CD4-positive, alpha-beta T cell treated with Interleukin-21 for 1 hour (primary cell): ENCODE measurements at regions not wholly inside any gene's neighbourhood (a gene's known extent, or its start where the extent isn't known, plus 50 kb on each side); places are given as distances from the start of the nearest gene placed in this dataset.
"Not testable (repeated sequence)": the region's sequence is repeated elsewhere in the genome, so short reads cannot be mapped to it uniquely, and the experiment has no call there.

Experiments
- DNase-seq: peaks from one replicate; pipeline ENCODE4 v3.0.0-alpha.2; 2020

DNA sequence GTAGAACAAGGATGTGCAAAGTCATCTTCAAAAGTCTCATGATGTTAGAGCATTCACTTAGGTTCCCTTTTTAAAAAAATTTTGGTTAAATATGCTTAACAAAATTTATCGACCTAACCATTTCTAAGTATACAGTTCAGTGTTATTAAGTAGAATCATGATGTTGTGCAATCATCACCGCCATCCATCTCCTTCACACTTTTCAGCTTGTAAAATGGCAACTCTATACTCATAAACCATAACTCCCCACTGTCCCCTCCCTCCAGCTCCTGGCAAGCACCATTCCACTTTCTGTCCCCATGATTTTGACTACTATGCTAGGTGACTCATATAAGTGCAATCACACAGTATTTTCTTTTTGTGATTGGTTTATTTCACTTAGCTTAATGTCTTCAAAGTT lies 895.0 kb downstream of the TBL1XR1 start:
- DNase-seq, result no peak

DNA sequence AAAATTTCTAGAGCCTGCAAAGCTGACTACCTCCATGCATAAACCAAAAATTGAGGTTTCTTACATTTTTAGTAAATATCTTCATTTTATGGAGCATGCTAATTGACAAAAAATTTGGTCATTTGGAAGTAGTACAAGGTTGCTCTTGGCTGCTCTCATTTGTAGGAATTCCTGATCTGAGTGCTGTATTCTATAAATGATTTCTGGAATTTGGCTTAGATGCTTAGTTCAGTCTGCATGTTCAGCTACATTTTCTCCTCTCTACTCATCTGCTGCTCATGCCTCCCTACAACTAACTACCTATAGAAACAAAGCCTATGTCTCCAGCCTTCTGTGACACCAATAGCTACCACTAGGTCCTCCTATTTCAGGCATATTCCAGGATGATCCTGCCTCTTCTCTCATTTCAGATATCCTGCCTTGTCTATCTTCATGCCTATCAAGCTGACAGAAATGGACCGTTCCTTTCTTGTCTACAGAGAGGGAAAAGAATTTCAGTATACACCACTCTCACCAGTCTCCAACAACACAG lies 901.1 kb downstream of the TBL1XR1 start:
- DNase-seq, result no peak

DNA sequence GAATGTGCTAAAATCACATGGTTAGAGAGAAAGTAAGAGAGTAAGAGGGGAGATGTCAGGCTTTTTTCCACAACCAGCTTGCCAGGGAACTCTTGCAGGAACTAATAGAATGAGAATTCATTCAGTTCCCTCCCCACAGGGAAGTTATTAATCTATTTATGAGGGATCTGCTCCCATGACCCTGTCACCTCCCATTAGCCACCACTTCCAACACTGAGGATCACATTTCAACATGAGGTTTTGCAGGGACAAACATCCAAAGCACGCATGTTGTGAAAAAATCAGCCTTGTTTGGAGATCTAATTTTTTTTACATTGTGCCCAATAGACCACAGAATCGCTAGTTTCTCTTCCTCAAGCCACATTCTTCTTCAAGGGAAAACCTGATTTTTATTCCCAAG lies 904.0 kb downstream of the TBL1XR1 start:
- DNase-seq, result no peak

DNA sequence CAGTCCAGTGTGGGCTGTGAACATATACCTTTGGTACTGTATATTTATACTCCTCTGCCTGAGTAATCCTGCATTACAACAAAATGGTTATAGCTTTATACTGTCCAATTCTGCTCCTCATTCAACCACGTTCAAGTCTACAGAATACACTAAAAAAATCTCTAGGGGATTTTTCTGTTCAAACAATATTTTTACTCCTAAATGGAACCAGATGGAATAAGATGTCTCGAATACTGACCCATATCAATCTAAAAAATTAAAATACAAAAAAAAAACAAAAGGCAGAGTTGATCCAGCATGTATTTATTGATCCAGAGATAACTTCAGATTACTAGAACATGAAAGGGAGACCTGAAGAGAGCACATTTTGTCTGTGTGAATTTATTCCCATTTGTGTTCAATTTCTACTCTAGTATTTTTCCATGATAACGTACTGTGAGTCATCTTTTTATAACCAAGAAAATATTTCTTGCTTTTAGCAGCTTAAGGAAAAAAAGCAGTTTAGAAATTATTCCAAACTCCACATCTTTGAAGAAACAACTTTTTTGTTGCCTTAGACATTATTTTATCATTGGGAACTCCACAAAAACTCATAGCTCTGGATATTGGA lies 910.7 kb downstream of the TBL1XR1 start:
- DNase-seq, result no peak

DNA sequence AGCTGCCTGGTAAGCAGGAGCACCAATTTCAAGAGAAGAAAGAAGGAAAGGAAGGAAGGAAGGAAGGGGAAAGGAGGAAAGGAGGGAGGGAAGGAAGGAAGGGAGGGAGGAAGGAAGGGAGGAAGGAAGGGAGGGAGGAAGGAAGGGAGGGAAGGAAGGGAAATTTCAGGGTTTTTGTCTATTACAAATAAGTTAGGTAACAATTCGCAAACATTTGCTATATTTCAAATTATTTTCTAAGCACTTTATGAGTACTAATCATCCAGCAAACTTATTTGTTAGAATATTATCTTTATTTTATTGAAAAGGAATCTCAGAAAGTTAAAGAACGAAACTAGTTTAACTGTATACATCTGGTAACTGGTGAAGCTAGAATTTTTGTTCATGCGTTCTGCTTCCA lies 921.7 kb downstream of the TBL1XR1 start:
- DNase-seq, result no peak

DNA sequence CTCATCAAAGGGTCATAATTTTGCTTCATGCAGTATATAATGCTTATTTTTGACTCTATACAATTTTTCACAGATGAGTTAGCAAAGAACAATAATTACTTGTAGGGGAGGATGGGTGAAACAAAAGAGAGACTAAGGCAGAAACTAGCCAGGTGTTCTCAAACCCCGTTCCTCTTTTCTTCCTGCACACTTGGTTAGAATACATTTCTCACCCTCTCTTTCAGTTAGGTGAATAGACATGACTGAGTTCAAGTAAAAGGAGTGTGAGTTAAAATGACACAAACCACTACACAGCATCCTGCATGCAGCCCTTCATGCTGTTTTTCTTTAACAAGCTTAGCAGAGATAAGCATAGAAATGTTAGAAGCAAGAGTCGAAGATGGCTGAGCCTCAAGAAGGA lies 922.2 kb downstream of the TBL1XR1 start:
- DNase-seq, result no peak

DNA sequence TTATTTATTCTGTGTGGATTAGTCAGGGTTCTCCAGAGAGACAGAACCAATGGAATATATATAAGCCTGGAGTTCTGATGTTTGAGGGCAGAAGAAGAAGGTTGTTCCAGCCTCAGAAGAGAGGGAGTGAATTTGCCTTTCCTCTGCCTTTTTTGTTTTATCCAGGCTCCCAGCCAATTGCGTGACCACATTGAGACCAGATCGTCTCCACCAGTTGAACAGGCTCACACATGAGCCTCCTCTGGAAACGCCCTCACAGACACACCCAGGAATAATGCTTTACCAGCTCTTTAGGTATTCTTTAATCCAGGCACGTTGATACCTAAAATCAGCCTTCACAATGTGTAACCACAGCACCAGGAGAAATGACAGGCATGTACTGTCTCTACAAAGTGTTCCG lies 923.1 kb downstream of the TBL1XR1 start:
- DNase-seq, result no peak

DNA sequence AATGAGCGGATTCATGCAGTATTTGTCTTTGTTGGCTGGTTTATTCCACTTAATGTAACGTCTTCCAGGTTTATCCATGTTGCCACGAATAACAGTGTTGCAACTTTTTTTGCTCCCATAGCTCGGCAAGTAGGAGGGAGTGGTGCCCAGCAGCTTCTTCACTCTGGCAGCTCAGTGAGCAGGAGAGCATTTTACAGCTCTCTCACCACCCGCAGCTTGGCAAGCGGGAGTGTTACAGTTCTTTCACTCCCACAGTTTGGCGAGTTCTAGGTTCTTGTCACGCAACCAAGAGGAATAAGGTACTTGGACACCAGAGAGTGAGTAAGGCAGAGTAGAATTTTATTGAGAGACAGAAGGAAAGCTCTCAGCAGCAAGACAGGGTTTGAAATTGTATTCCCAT lies 935.2 kb downstream of the TBL1XR1 start:
- DNase-seq, result no peak

DNA sequence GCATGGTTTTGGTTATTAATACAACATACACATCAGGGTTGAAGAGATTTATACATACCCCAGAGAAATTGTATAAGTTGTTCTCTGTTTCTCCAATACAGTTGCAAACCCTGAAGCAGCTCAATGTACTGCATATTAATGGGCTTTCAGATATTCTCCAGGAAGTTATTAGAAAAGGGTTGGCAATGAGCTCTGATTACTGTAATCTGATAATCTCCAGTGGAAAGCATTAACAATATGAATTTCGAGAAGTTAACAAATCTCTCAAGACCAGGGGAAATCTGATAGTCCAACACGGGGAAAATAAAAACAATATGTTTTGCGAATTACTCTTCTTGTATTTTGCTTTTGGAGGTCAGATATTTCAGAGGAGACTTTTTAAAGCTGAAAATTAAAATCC lies 950.1 kb downstream of the TBL1XR1 start:
- no peak for DNase-seq

DNA sequence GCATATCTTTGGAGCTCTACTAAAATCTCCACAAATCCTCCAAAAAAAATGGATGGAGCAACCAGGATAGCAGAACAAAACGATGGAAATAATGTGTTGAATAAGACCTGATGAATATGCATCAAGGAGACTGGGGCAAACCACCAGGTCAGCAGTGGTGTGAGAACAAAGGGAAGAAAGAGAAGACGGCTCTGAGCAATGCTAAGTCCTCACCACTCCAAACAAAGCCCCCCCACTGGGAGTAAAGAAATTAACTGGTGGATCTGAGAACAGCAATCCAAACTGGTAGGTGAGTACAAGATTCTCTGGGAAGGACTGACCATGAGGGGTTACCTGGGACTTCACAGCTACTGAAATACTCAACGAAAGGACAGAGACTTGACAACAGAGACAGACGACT lies 977.3 kb downstream of the TBL1XR1 start:
- DNase-seq, result no peak

DNA sequence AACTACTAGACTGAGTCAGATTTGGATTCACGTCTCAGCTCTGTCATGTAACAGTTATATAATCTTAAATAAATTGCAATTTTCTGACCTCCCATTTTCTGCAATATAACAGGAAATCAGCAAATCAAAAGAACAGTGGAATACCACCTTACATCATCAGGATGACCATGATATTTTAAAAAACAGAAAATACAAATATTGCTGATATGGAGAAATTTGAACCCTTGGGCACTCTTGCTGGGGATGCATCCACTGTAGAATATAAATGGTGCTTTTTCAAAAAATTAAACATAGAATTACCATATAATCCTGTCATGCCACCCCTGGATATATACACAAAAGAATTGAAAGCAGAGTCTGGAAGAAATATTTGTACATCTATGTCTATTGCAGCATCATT lies 982.5 kb downstream of the TBL1XR1 start:
- no peak for DNase-seq

DNA sequence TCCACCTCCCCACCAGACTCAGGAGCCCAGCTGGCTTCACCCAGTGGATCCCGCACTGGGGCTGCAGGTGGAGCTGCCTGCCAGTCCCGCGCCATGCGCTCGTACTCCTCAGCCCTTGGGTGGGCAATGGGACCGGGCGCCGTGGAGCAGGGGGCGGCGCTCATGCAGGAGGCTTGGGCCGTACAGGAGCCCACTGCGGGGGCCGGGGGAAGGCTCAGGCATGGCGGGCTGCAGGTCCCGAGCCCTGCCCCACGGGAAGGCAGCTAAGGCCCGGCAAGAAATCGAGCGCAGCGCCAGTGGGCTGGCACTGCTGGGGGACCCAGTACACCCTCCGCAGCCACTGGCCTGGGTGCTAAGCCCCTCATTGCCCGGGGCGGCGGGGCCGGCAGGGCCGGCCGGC lies 984.0 kb downstream of the TBL1XR1 start:
- DNase-seq, result not testable (repeated sequence)

DNA sequence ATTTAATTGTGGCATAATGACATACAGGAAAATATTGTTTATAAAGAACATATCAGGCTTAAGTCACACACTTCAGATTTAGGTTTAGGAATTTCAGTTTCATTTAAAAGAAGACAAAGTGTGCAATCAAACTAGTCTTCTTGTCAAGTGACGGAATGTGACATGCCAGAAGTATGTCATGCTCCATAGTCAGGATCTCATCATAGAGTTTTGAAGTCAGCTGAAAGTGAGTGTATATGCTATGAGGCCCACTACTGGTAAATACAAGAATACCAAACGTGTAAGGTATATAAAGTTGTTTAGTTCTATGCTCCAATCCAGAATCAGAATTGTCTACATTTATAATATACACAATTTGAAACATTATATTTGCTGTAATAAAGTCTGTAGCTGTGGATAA lies 988.4 kb downstream of the TBL1XR1 start:
- no peak for DNase-seq

DNA sequence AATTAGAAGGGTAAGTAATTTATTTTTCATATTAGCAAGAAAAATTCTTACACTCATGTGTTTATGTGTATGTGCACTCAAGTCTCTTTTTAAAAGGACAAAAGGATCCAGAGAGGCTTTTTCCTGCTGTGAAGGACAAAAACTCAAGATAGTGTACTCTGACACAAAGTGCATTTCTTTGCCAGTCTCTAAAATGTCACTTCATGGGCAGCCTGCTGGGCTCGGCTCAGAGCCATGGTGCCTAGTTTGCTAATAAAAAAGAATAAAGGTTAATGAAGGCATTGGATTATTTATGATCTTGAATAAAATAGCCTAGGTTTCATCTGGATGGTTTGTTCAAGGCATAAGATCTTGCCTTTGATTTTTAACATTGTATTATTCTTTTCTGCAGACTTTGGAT lies 989.0 kb downstream of the TBL1XR1 start:
- DNase-seq, result no peak

DNA sequence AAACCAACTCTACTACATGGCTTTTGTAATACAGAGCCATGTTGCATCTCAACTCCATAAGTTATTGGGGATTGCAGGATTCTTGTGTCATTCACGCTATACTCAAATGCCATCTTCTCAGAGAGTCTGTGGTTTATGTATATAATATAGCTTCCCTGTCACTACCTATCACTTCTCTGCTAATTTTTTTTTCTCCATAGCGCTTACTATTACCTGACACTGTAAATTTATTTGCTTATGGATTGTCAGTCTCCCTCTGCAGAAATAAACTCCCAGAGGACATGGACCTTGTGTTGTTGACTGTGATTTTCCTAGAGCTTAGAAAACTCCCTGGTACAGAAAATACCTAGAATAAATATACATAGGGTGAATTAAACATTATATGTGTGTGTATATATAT lies 990.5 kb downstream of the TBL1XR1 start:
- DNase-seq, result no peak

DNA sequence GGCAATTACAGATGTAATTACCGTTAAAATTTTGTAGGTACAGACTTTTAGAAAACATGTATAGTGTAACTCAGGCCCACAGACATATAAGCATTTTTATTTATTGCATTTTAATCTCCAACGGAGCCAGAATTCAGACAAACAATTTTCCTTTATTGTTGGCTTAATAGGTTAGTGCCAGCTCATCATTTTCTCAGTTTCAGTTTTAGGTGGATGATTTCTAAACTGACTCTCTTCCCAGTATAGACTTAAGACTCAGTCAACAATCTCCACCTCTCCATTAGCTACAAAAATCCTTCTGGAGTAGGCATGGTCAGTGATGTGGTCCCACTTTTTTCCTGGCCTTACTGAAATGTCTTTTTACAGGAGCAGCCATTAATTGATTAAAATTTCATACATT lies 994.6 kb downstream of the TBL1XR1 start:
- DNase-seq, result no peak

DNA sequence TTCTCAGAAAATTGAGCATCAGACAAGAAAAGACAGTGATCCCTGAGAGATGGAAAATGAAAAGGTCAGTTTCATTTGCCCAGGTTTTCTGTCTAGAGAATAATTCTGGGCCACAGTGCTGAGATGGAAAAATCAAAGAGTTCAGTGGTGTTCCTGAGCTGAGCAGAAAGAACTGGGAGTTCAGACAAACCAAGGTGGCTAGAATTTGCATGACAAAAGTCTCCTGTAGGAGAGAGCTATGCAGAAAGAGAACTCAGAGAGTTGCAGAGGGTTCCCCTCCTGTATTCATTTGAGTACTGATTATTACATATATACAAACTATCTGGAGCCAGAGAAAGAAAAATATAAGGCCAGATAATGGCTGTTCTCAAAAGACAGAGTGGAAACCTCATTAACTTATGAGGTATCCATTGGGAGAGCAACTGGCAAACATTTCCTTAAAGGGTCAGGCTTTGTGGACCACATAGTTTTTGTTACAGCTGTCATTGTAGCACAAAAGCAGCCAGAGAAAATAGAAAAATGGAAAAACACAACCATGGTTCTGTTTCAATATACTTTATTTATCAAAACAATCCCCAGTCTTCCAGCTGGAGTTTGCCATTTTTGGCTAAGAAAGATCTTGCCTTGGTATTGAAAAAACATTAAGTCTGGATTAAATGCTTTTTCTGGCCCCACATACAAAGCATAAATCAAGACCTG lies 1004.1 kb downstream of the TBL1XR1 start:
- DNase-seq, result no peak

DNA sequence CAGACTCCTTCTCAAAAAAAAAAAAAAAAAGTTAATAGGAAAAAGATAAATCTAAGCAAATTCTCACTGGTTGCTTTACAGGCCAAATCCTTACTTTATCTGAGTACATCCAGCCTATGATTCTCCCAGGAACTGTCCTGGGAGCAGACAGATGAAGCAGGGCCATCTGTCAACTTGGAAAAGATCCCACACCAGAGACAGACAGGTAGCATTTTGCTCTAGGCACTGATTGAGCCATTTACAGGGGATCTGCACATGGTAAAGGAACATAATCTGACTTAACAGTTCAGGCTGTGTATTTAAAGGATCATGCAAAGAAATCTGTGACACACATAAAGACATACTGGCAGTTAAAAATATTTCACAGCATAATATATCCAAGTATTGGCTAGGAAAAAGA lies 1006.5 kb downstream of the TBL1XR1 start:
- DNase-seq, result no peak

DNA sequence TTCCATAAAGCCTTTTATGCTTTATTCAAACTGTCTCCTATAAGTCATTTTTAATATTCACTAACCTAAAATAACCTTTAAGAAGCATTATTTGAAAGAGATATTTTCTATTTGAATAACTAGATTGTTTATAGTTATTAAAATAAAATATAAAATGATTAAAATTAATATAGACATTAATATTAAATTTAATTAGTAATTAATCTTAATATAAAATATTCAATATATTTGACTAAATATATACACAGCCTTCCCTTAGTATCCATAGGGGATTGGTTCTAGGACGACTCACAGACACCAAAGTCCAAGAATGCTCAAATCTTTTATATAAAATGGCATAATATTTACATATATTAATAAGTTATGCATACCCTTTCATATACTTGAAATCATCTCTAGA lies 1014.1 kb downstream of the TBL1XR1 start:
- no peak for DNase-seq

DNA sequence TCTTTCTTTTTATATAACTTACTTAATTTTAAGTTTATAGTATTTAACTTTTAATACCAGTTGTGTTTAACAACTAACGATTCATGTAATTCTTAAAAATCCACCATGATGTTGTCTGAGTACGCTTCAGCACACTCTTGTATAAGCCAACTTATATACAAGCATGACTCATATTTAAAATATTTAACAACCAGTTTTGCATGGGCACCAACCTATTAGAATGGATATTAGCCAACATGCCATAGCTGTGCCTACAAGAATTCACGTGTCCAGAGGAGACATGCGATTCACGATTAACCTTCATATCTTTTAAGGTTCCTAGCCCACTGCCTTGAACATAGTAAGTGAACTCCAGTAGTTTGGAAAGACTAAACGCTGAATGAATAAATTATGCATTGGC lies 1023.2 kb downstream of the TBL1XR1 start:
- DNase-seq, result no peak

DNA sequence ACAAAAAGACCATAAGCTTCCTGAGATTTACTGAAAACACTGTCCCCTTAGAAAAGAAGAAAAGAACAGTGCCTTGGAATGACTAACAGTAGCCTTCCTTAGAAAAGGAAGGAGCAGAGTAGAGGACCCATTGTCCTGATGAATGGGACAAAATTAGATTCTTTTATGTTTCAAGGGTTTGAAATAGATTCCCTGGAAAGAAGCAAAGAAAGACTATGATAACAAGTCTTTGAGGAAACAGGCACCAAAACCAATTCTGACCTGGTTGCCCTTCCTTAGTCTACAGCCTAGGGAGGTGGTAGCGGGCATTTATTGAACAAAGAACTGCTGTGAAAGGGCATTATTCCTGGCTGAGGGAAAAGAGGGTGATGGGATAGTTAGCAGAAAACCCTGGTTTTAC lies 1024.8 kb downstream of the TBL1XR1 start:
- DNase-seq, result no peak

DNA sequence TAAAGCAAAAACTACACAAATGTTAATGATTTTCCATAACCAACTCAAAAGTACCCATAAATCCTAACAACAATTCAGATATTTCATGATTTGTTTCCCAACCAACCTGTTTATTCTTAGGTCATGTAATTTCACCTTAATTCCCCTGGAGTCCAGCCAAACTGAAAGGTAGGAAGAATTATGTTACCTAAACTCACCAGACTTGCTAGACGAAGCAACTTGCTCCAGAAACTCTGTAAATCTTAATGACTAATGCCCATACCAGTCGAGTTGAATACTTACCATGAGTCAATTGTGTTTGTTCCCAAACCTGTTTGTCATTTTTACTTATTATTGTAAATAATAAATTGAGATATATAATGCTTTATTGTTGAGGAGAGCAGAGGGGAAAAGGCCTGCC lies 1030.0 kb downstream of the TBL1XR1 start:
- no peak for DNase-seq

DNA sequence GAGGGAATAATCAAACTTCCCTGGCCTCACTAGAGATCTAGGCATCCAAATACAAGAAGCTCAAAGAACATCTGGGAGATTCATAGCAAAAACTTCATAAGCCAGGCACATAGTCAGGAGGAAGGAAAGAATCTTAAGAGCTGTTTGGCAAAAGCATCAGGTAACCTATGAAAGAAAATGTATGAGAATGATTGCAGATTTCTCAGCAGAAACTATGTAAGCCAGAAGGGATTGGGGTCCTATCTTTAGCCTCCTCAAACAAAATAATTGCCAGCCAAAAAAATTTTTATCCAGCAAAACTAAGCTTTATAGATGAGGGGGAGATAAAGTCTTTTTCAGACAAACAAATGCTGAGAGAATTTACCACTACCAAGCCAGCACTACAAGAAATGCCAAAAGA lies 1036.3 kb downstream of the TBL1XR1 start:
- no peak for DNase-seq

DNA sequence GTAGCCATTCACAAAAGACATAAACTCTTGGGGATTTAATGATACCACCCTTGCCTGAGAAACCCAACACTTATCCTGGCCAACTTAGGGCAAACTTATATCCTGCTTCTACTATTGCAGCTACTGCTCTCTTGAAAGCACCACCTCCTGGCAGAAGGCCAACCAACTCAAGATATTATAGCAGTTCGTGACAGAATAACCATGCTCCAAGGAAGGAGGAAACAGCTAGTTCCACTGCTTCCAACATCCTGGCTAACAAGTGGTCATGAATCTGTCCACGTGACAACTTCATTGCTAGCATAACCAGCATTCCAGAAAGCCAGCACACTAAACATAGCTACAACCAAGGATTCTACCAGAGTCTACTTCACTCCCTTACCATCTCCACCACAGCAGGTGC lies 1037.5 kb downstream of the TBL1XR1 start:
- DNase-seq, result no peak

DNA sequence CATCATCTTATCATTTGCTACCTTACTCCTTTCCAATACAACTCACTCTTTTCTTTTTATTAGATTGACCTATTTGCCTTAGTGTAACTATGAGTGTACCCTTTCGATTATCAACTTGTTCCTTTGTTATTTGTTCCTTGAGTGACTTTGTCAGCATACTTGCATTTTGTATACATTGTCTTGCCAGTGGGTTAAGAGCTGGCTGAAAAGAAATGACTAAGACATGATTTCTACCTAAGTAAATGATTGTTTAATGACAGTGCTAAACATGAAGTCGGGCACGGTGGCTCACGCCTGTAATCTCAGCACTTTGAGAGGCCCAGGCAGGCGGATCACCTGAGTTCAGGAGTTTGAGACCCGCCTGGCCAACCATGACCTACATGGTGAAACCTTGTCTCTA lies 1042.3 kb downstream of the TBL1XR1 start:
- no peak for DNase-seq
